GM21360 (cell line): ENCODE measurements at regions not wholly inside any gene's neighbourhood (a gene's known extent, or its start where the extent isn't known, plus 50 kb on each side); places are given as distances from the start of the nearest gene placed in this dataset.

Experiments used
- ATAC-seq: cut with Tn5 transposase; IDR thresholded peaks from one replicate; pipeline ENCODE4 v1.9.1; 2021; ENCODE audit warnings: mild to moderate bottlenecking, moderate library complexity; ENCODE audit not compliant: unreplicated experiment

DNA sequence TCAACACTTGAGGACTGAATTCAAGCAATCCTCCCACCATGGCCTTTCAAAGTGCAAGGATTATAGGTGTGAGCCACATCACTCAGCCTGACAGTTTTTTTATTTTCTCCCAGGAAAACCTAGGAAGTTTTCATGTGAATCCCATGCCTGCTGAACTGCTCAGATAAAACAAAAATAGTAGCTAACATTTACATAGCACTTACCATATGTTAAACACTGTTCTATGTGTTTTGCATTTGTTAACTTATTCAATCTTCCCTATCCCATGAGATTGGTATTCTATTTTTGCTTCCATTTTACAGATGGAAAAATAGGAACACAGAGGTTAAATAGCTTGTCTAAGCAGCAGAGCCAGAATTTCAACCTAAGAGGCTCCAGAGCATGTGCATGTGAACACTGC, 157.4 kb upstream of the KCTD1 start:
- ATAC-seq = no peak

DNA sequence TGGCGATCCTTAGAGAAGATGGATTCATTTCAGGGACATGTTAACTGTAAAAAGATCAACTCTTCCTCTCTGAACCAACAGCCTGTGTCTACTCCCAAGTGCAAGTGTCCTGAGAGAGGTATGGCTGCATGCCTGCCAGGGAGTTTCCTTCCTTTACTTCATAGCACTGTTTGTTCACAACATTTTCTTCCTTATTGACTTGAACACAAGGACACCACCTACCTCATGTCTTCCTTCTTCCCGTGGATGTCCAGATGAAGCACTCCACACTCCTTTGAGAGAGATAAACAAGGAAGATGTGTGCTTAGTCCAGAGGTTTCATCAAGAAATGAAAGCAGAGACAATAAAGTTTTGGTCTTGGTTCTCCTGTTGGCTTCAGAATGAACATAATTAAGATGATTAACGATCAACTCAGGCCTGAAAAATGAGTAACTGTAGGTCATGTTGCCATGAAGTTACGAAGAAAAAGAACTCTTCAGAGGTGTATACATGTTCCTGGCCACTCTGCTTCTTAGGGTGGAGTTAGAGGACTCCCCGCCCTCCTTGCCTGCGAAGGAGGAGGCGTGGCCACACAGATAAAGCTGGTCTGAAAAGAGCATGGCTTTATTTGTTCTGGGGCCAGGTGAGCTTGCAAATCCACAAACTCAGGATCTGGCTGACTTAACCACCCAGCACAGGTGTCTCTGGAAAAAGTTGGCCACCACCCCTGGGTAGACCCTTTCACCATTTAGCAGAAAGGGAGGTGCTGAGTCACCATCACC, 155.0 kb upstream of the KCTD1 start:
- no peak for ATAC-seq

DNA sequence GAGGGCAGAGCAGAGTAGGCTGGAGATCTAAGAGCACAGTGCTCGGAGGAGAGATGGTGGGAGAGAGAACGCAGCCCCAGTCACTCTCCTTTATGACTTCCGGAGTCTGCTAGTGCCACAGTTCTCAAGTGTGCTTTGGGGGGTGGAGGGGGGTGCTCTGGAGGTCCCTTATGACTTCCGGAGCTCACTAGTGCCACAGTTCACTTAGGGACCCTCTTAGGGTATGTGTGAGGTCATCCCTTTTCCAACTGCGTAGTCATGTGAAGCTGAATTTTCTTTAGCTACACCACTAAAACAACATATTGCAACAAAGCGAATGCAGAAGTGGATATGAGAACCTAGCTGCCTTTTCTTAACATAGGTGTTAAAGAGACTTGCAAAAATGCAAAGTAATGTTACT, 153.7 kb upstream of the KCTD1 start:
- no peak for ATAC-seq

DNA sequence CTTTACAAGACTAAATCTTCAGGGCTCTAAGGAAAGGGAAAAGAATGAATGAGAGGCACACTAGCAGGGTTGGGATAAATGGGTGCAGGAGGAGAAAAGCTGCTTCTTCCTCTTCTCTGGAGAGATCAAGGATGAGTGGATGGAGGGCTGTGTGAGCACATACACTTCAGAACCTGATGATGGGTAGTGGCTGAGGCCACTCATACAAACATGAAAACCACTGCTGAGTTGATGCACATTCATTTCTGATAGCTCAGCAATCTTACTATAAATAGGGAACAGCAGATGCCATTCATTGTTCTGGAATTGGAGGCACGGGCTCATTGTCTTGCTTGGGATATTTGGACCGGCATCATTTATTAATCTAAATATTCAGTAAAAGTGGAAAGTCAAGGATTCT, 152.4 kb upstream of the KCTD1 start:
- no peak for ATAC-seq

DNA sequence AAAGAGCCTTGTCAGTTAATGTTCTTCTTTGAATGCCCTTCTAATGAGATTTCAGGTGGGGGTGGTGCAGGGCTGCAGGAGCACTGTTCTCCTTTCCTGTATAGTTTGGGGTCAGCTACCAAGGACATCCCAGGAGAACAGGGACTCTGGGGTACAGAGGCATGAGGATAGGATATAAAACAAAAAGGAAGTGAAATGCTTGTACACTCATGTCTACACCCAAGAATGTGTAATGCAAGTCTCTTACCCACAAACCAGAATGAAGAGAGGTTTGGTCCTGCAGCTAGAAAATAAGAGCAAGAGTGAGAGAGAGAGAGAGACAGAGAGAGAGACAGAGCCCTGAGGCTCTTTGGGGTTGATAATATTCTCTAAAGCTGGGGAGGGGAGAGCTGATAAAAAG, 151.8 kb upstream of the KCTD1 start:
- no peak for ATAC-seq

DNA sequence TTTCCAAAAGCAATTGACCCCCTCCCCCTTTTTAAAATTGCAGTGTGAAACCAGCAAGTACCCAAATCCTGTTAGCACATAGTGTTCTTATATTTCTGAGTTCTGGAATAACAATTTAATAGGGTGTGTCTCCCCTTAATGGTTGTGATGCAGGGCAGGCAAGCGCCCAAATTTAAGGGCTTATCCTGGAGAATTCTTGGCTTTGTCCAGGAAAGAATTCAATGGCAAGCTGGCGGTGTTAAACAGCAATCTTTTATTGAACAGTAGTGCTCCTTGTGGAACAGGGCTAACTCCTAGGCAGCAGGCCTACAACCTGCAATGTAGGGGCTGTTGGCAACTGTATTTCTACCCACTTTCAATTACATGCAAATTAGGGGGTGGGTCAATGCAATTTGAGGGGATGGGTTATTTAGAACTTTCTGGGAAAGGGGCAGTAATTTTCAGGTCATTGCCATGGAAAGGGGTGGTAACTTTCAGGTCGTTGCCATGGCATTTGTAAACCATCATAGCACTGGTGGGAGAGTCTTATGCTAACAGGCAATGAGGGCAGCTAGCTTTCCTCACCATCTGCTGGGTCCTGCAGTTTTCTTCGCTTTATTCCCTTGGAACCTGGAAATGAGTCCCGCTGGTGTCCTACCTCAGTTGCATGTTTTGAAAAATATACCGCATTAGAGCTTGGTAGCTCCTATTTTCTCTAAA, 149.0 kb upstream of the KCTD1 start:
- ATAC-seq = no peak

DNA sequence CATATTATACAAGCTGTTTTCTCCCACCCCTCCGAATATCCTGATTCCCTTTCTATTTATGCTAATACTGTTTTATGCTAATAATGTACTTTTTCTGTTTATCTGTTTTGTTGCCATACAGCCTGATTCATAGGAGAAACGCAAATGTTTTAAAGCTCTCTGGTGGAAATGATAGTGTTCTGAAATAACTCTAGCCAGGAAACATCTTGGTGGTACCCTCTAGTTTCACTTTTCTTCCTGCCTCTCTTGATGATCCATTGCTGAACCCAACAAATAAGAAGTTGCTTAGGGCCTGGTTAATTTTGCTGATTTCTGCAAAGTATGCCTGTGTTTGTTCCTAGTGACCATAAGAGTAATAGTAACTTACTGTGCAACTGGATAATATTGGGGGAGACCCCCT, 148.4 kb upstream of the KCTD1 start:
- no peak for ATAC-seq

DNA sequence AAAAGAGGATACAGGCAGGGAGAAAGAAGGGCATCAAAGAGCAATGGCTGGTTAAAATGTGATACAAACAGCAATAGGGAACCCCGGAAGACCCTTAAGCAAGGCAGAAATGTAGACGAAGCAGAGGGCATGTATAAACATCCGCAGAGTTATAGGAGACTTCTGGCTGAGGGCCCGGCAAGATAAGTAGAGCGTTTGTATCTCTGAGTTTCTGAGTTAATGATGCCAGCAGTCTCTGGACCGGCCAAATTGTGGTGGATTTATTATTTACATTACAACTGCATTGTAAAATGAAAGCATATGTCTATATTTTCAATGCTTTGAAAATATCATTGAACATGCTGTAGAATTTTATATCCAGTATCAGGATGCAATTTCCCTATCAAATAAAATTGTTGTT, 148.0 kb upstream of the KCTD1 start:
- ATAC-seq = no peak

DNA sequence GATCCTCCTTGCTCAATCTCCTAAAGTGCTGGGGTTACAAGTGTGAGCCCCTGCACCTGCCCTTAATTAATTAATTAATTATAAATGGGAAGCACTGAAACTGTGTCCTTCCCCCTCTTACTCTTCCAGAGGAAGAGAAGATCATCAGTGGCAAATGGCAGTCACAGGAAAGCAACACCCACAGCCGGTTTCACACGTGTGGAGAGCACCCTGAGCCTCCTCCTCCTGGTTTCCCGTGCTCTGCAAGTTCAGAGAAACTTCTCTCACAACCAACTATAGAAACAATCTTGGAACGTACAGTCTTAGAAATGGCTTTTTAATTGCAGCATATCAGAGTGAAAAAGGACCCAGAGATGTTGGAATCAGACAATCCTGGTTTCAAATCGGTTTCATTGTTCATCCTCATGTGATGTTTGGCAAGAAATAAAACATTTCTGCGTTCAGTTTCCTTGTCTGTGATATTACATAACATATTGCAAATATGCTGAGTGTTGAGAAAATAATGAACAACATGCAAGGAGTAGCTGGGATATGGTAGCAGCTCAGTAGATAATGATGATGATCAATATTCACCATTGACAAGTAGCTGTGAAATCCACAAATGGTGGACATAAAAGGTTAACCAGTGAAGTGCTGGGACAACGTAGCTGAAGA, 141.0 kb upstream of the KCTD1 start:
- no peak for ATAC-seq

DNA sequence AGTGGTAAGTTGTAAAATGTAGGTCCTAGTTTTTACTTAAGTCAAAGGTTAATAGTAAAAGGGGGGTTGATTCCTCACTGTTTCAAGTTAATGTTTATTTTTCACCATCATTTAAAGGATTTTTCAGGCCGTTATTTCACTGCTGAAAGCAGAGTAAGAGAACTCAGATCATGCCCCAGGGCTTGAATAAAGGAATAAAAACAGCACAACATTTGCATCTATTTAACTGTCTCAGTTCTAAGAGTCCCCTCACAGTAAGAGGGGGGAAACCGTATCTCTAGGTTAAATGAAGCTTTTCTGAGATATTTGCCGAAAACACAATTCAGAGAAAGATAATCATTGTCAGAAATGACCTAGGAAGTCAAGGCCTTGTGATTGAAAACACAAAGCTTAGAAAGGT, 138.2 kb upstream of the KCTD1 start:
- no peak for ATAC-seq

DNA sequence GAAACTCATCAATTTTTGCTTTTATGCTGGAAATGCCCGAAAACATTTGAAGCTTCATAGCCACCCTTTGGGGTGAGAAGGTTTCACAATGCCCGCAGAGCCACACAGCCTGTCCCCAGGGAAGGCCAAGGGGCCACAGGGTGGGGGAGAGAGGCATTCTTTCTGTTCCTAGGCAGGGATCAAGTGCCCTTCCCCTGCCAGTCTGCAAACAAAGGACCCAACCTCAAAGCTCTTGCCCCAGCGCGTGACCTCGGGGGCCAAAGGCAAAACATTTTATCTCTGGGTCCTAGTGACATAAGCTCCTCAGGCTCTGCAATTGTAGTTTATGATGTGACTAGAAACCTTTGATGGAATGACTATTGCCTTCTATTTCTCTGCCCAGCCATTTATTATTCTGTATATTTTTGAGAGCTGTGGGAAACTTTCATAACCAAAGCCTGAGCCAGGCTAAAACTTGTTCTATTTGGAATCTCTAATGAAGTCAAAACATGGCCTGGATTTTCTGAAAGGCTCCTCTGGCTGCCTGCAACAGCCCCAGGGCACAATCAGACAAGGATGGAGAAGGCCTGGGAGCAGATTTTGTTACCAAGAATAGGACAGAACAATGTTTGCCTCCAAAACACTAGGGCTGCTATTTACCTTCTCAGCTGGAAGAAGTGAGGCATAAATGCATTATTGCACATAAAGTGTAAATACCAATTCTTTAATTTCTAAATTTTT, 137.2 kb upstream of the KCTD1 start:
- ATAC-seq = no peak

DNA sequence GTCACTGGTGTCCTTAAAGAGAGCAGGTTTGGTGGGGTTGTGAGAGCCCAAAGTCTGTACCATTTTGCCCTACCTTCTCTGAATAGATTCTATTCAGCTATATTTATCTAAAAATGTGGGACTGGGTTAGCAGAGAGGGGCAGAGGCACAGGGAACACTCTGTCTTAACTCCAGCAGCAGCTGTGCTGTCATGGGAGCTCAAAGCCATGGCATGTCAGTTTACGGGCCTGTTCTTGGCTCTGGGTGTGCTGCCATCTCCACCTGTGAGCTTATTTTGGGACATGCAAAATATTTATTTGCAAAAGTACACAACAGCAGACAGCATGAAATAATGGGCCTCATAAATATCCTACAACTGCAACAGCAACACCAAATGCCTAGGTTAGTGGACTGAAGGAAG, 129.6 kb upstream of the KCTD1 start:
- ATAC-seq = no peak

DNA sequence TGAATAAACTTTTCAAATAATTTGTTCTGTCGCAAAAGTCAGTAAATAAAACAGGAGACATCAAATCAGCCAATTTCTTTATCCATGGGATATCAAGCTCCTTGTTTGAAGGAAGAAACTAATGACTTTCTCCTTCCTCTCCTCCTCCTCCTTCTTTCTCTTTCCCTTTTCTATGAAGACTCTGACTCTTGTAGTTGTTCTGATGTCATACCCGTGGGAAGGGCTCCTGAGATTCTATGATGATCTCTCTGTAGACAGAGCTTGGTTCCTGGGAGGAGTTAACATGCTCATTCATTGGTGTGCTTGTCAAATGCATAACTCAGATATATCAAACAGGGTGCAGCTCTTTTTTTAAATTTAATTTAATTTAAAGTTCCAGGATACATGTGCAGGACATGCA, 118.7 kb upstream of the KCTD1 start:
- no peak for ATAC-seq

DNA sequence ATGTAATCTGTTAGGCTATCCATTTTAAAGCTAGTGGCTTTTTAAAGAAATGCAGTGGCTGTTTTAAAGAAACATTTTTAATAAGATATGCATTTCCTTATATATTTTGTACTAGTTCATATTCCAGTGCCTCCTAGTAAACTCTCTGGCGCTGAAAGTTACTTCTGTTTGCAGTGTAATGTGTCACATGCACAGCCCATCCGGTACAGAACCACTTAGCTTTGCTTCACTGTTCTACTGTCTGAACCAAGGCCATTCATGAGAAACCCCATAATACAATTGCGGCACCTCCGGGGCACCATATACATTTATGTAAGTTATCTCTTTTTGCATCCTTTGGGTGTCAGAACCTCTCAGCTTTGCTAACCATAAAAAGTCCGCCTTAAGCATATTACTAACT, 114.6 kb upstream of the KCTD1 start:
- ATAC-seq = no peak

DNA sequence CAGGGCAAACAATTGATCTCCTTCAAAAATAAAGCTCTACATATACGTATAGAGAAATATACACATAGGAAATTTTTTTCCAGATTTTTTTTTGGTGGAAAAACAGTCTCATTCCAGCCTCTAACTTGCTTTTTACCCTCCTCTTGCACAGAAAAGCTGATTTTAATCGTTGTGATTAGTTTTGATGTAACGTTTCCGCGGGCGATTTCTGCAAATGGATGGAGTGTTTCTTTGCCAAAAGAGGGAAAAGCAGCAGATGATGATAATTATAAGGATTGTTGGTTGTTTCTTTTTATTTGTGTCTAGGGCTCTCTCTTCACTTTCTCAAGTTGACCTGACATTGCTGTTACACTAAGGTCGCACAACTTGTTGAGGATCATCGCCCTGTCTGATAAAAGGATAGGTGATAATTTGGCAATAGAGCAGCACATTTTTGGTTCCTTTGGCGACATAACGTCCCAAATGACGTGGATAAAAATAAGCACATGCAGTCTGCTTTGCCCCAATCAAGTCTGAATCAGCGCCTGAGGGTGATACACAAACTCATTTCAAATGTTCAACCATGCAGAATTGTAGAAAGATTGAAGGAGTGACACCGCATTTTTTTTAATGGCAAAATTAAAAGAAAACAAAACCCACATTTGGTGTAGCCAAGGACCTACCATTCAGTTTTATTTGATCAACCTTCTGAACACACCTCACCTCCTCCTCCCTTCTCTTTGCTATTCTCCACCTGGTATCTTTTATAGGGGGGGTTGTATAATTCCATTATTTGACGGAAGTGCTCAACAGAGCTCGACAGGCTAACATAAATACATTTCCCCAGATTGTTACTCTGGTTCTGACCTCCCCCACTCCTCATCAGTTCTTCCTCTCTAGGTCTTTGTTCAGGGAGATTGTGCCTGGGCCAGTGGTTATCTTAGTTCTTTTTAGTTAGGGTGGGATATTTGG, 109.6 kb upstream of the KCTD1 start:
- no peak for ATAC-seq

DNA sequence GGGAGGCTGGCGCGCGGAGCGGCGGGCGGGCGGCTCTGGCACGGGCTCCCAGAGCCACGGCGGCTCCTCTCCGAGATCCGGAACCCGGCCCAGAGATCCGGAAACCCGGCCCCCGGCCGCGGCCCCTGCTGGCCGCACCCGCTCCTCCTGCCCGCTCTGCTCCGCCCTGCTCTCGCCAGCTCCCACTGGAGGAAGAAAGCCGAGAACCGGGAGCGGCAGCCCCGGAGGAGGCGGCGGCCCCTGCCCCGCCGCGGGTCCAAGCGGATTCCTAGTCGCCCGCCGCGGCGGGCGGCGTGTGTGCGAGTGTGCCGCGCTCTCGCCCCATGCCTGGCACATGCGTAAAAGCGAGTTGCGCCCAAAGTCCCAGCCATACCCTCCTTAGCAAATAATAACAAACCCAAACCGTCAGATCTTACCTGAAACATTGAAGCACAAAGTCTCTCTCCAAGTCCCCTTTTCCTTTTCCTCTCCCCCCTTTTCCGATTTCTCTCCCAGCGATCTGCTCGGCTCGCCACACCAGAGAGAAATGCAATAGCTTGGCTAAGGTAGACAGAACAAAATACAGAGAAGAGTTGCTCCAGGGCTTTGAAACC, 108.7 kb upstream of the KCTD1 start:
- ATAC-seq = peak; percentile 73

DNA sequence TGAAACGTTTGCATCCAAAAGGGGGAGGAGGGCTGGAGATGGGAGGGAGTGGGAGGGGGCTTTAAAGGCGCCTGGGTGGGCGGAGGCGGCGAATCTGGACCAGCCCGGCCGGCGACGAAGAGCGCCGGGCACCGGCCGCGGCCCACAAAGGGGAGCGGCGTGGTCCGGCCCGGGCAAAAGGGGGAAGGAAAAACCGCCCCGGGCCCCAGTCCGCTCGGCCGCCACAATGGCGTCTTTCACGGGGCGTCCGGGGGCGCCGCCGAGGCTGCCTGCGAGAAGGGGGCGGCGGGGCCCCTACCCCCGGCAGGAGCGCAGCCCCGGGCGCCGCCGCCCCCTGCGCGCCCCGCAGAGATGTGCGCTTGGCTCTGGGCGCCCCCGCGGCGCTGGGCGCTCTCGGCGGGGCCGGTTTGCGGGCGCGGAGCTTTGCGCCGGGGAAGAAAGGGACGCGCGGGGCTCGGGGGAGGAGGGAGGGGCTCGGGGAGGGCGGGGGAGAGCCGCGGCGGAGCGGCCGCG, 108.1 kb upstream of the KCTD1 start:
- no peak for ATAC-seq

DNA sequence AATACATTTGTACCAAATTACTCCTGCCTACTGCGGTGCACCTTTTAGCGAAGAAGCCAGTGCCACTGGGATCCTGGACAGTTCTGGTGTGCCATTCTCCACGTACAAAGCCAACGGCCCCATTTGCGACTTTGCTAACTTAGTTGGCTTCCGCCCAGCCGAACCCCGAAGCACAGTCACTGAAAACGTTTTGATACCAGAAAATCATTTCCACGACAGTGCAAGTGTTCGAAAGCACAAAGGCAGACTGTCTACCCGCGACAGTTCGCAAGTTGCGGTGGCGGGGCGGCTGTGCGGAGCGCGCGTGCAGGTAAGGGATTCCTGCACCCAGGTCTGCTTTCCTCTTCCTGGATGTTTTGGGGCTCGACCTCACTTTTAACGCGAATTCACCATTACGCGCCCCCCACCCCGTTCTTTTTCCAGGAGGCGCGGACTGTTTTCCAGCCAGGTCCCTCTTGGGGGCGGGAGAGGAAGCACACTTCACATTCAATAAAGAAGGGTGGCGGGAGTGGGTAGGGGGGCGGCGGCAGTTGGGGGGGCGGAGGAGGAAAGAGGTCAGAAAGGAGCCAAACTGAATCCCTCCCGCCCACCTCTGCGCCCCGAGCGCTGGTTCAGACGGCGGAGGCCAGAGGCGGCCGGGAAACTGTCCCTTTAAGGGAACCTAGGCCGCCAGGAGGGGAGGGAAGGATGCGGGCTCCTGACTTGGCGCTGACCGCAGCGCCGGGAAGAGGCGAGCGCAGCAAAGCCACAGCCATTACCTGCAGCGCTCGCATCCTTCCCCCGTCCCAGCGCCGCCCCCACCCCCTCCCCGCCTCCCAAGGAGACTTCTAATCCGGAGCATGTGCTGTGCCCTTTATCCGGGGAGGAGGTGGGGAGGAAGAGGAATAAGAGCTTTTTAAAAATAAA, 107.4 kb upstream of the KCTD1 start:
- ATAC-seq = no peak
